Right lobe of liver (tissue), 4 donors: ENCODE measurements at regions not wholly inside any gene's neighbourhood (a gene's known extent, or its start where the extent isn't known, plus 50 kb on each side); places are given as distances from the start of the nearest gene placed in this dataset.

Source experiments
- CTCF ChIP-seq, 4 donors: fragments of 200-600 bp in 3 of 4; fragments of 450-650 bp in 1 of 4; IDR thresholded peaks; one replicate each; pipeline versions ENCODE4 v1.5.1 to v1.8.0; 2016 to 2022; ENCODE audit warnings: antibody characterized with exemption in 4 of 4, mild to moderate bottlenecking in 2 of 4
- POLR2A ChIP-seq: fragments of 450-650 bp; IDR thresholded peaks from one replicate; pipeline ENCODE4 v1.6.1; 2017; ENCODE audit warnings: antibody characterized with exemption, mild to moderate bottlenecking
- donor health status: DM: no; HTN: no; CAD: no.
- donor health status: DM: no; HTN: no; CAD: no.
- donor health status: DM: no; HTN: yes; CAD: no.

GRCh38 chr15:39468331-39468730 lies 112.5 kb upstream of the THBS1 start:
- TF ChIP-seq CTCF (IDR thresholded peaks at IDR 0.05) (no peak), POLR2A (no peak)
